Parathyroid adenoma (tissue), 2 donors: ENCODE measurements at regions not wholly inside any gene's neighbourhood (a gene's known extent, or its start where the extent isn't known, plus 50 kb on each side); places are given as distances from the start of the nearest gene placed in this dataset.
"Not testable (repeated sequence)": the region's sequence is repeated elsewhere in the genome, so short reads cannot be mapped to it uniquely, and the experiment has no call there.

Experiments used
- H2AFZ ChIP-seq: fragments of 300-600 bp; sonication (generic); one replicate; pipeline ENCODE4 v1.7.0; 2017; ENCODE audit warnings: antibody characterized with exemption, mild to moderate bottlenecking
- H3K27ac ChIP-seq: fragments of 300-600 bp; sonication (generic); one replicate; pipeline ENCODE4 v1.7.0; 2017
- H3K27me3 ChIP-seq: fragments of 300-600 bp; sonication (generic); one replicate; pipeline ENCODE4 v1.7.0; 2017; ENCODE audit warnings: low read length; ENCODE audit not compliant: control insufficient read depth, insufficient read depth
- H3K36me3 ChIP-seq: fragments of 300-600 bp; sonication (generic); one replicate; pipeline ENCODE4 v1.7.0; 2017; ENCODE audit warnings: low read length; ENCODE audit not compliant: control insufficient read depth, insufficient read depth
- H3K4me1 ChIP-seq: fragments of 300-600 bp; sonication (generic); one replicate; pipeline ENCODE4 v1.7.0; 2017; ENCODE audit warnings: control low read depth
- H3K4me2 ChIP-seq: fragments of 300-600 bp; sonication (generic); one replicate; pipeline ENCODE4 v1.7.0; 2017; ENCODE audit warnings: low read length
- H3K4me3 ChIP-seq: fragments of 300-600 bp; sonication (generic); one replicate; pipeline ENCODE4 v1.7.0; 2017; ENCODE audit warnings: low read depth, low read length
- H3K79me2 ChIP-seq: fragments of 300-600 bp; sonication (generic); one replicate; pipeline ENCODE4 v1.7.0; 2017; ENCODE audit warnings: control low read depth
- H3K9ac ChIP-seq: fragments of 300-600 bp; sonication (generic); one replicate; pipeline ENCODE4 v1.7.0; 2017; ENCODE audit warnings: mild to moderate bottlenecking
- H3K9me3 ChIP-seq: fragments of 300-600 bp; sonication (generic); one replicate; pipeline ENCODE4 v1.7.0; 2017; ENCODE audit warnings: low read length; ENCODE audit not compliant: control insufficient read depth
- CTCF ChIP-seq: fragments of 300-600 bp; sonication (generic); IDR thresholded peaks from one replicate; pipeline ENCODE4 v1.7.0; 2017; ENCODE audit warnings: antibody characterized with exemption, mild to moderate bottlenecking
- donor health status: primary hyperparathyroidism.

- no peaks in the 10 kb centered on the region for H3K4me1 ChIP-seq
- no peak overlapping the region for H3K4me2 ChIP-seq
- H3K36me3 ChIP-seq: no peaks in the 10 kb centered on the region
- no peak overlapping the region for H3K27ac ChIP-seq
- no peak overlapping the region for H2AFZ ChIP-seq
- H3K4me3 ChIP-seq: no peak overlapping the region
- no peaks in the 10 kb centered on the region for H3K79me2 ChIP-seq
- TF ChIP-seq CTCF: no peak
- H3K9me3 ChIP-seq: no peaks in the 10 kb centered on the region
- no peak overlapping the region for H3K9ac ChIP-seq
- H3K27me3 ChIP-seq: no peaks in the 10 kb centered on the region
Measured at GRCh38 chrX:43277879-43278278, 378.2 kb upstream of the MAOA start.

GRCh38 chrX:43278440-43278839 lies 377.7 kb upstream of the MAOA start:
- no peak overlapping the region for H3K4me3 ChIP-seq
- no peak for TF ChIP-seq CTCF
- no peaks in the 10 kb centered on the region for H3K9me3 ChIP-seq

GRCh38 chrX:43279341-43279808 lies 376.7 kb upstream of the MAOA start:
- Histone ChIP-seq H3K4me2 (no peak overlapping the region), H3K4me1 (no peaks in the 10 kb centered on the region), H3K27ac (no peak overlapping the region), H3K4me3 (no peak overlapping the region), H2AFZ (no peak overlapping the region), H3K9me3 (no peaks in the 10 kb centered on the region), H3K27me3 (no peaks in the 10 kb centered on the region), H3K9ac (no peak overlapping the region), H3K79me2 (no peaks in the 10 kb centered on the region), H3K36me3 (no peaks in the 10 kb centered on the region)
- TF ChIP-seq CTCF: no peak

More at GRCh38 chrX:43278440-43278839, 377.7 kb upstream of the MAOA start:
- H3K9ac ChIP-seq: no peak overlapping the region
- no peaks in the 10 kb centered on the region for H3K27me3 ChIP-seq
- H3K4me2 ChIP-seq: no peak overlapping the region
- H2AFZ ChIP-seq: no peak overlapping the region
- H3K79me2 ChIP-seq: no peaks in the 10 kb centered on the region
- no peaks in the 10 kb centered on the region for H3K36me3 ChIP-seq
- H3K27ac ChIP-seq: no peak overlapping the region
- H3K4me1 ChIP-seq: no peaks in the 10 kb centered on the region

GRCh38 chrX:43283187-43283586 lies 372.9 kb upstream of the MAOA start:
- no peak for TF ChIP-seq CTCF
- H3K9ac ChIP-seq: no peak overlapping the region
- no peak overlapping the region for H3K27ac ChIP-seq
- H3K4me1 ChIP-seq: no peaks in the 10 kb centered on the region
- H3K4me2 ChIP-seq: no peak overlapping the region
- H2AFZ ChIP-seq: no peak overlapping the region
- no peaks in the 10 kb centered on the region for H3K36me3 ChIP-seq
- H3K9me3 ChIP-seq: no peaks in the 10 kb centered on the region
- H3K4me3 ChIP-seq: no peak overlapping the region
- H3K79me2 ChIP-seq: no peaks in the 10 kb centered on the region
- no peaks in the 10 kb centered on the region for H3K27me3 ChIP-seq

- H3K4me1 ChIP-seq, H3K36me3 ChIP-seq, H2AFZ ChIP-seq, H3K27me3 ChIP-seq, H3K9ac ChIP-seq, H3K4me2 ChIP-seq, H3K79me2 ChIP-seq, H3K9me3 ChIP-seq, H3K27ac ChIP-seq, H3K4me3 ChIP-seq: not testable (repeated sequence)
Measured at GRCh38 chrX:43311625-43312024, 344.5 kb upstream of the MAOA start.
